PC-9 (cell line): ENCODE measurements at regions not wholly inside any gene's neighbourhood (a gene's known extent, or its start where the extent isn't known, plus 50 kb on each side); places are given as distances from the start of the nearest gene placed in this dataset. TPM values are rescaled to one million over a fixed set of nuclear protein-coding genes. Genes with fewer than 3 reads are reported as not detected.
"Not testable (repeated sequence)": the region's sequence is repeated elsewhere in the genome, so short reads cannot be mapped to it uniquely, and the experiment has no call there.

ENCODE experiments used
- BruUV-seq: library from RNA; stranded (reverse); fragments of 400-500 nt; replicated peaks from 2 replicates; lab custom pipeline; 2021; lab: Mats Ljungman, UMichigan
- CTCF ChIA-PET: fragments of 300-600 bp; sonication (Branson Sonifier 250); formaldehyde crosslinking; loops from one replicate; lab custom pipeline; 2022; ENCODE audit warnings: antibody characterized with exemption; lab: Charles Lee
- POLR2A ChIA-PET: fragments of 300-600 bp; sonication (Branson Sonifier 250); formaldehyde crosslinking; loops from one replicate; lab custom pipeline; 2022; ENCODE audit warnings: antibody characterized with exemption; ENCODE audit not compliant: unreplicated experiment; lab: Charles Lee
- DNase-seq, 2 experiments: peaks; one replicate each; pipeline versions ENCODE4 v3.0.0 to v3.0.0-alpha.2; 2015 to 2022; ENCODE audit warnings: mixed read lengths in 1 of 2
- H2AFZ ChIP-seq: fragments of 200-600 bp; sonication (generic); 2 replicates; pipeline ENCODE4 v1.8.1; 2017; ENCODE audit warnings: antibody characterized with exemption
- H3F3A ChIP-seq: fragments of 200-600 bp; sonication (generic); 2 replicates; pipeline ENCODE4 v1.8.1; 2017; ENCODE audit warnings: antibody characterized with exemption, mild to moderate bottlenecking, low read depth; ENCODE audit not compliant: insufficient read depth
- H3K27ac ChIP-seq: fragments of 200-600 bp; sonication (generic); 2 replicates; pipeline ENCODE4 v1.6.1; 2016; ENCODE audit warnings: mixed run types
- H3K27me3 ChIP-seq: fragments of 200-600 bp; sonication (generic); 2 replicates; pipeline ENCODE4 v1.6.1; 2016; ENCODE audit warnings: low read depth, mixed run types; ENCODE audit not compliant: insufficient read depth
- H3K36me3 ChIP-seq: fragments of 200-600 bp; sonication (generic); 2 replicates; pipeline ENCODE4 v1.6.1; 2016; ENCODE audit warnings: low read depth, mixed run types
- H3K4me1 ChIP-seq: fragments of 200-600 bp; sonication (generic); replicated peaks from 2 replicates; pipeline ENCODE4 v1.6.1; 2016; ENCODE audit warnings: mixed run types; ENCODE audit not compliant: insufficient read depth
- H3K4me2 ChIP-seq: fragments of 200-600 bp; sonication (generic); 2 replicates; pipeline ENCODE4 v1.6.1; 2017; ENCODE audit warnings: mixed run types
- H3K4me3 ChIP-seq: fragments of 200-600 bp; sonication (generic); 2 replicates; pipeline ENCODE4 v1.6.1; 2016; ENCODE audit warnings: mixed run types
- H3K79me2 ChIP-seq: fragments of 200-600 bp; sonication (generic); 2 replicates; pipeline ENCODE4 v1.6.1; 2017; ENCODE audit warnings: low read depth, mixed run types
- H3K9me2 ChIP-seq: fragments of 200-600 bp; sonication (generic); 2 replicates; pipeline ENCODE4 v1.8.1; 2017; ENCODE audit warnings: mild to moderate bottlenecking; ENCODE audit not compliant: insufficient read depth
- H3K9me3 ChIP-seq: fragments of 200-600 bp; sonication (generic); 2 replicates; pipeline ENCODE4 v1.8.1; 2016; ENCODE audit warnings: low read depth; ENCODE audit not compliant: insufficient read depth
- H4K20me1 ChIP-seq: fragments of 200-600 bp; sonication (generic); 2 replicates; pipeline ENCODE4 v1.8.1; 2017; ENCODE audit not compliant: insufficient read depth
- EZH2 ChIP-seq: fragments of 200-600 bp; sonication (generic); IDR thresholded peaks from 2 replicates; pipeline ENCODE4 v1.8.0; 2017; ENCODE audit warnings: antibody characterized with exemption, low read depth
- intact Hi-C: fragments of 100-400 bp; cut with micrococcal nuclease; formaldehyde crosslinking; loops from one replicate; pipeline ENCODE4 v1.10.0; 2022; ENCODE audit not compliant: unreplicated experiment
- microRNA-seq: library from miRNA; unstranded; fragments of <30 nt; microRNA quantifications from one replicate; pipeline ENCODE4 v1.2.0, GENCODE V29; 2021; ENCODE audit warnings: borderline number of aligned reads, borderline replicate concordance
- TF ChIP-seq, protein P1 (sequence below): fragments of 200-600 bp; sonication (generic); conservative IDR thresholded peaks from 2 replicates; pipeline ENCODE4 v1.6.1; 2017; ENCODE audit warnings: mixed run types, antibody characterized with exemption, mild to moderate bottlenecking, moderate library complexity

GRCh38 chr10:45249978-45250693 is 65.3 kb downstream of the OR13A1 start:
- ChIA-PET CTCF (interaction anchor here (0.6 to 1.0 kb wide), 7 partner anchors 188 to 913 kb away, joined by 3 to 16 read pairs (median 5); partner anchors contain the start of gene ZFAND4), POLR2A (interaction anchor here (0.7 kb wide), 1 partner anchor 1147 kb away, joined by 8 read pairs; no protein-coding TSS in a partner anchor)
- H3K4me2 ChIP-seq = peak overlapping the region; percentile 76
- H3K79me2 ChIP-seq = no peaks in the 10 kb centered on the region
- H3K36me3 ChIP-seq = no peaks in the 10 kb centered on the region
- H3K27ac ChIP-seq = no peak overlapping the region
- H3K4me1 ChIP-seq = no peaks in the 10 kb centered on the region
- intact Hi-C loops = loop anchor here (2.0 to 10.0 kb wide), 4 partner anchors 125 to 777 kb away; partner anchors contain the start of genes ALOX5 and ZFAND4
- no peaks in the 10 kb centered on the region for H3K9me3 ChIP-seq
- H3K9me2 ChIP-seq = no peaks in the 10 kb centered on the region
- no peaks in the 10 kb centered on the region for H4K20me1 ChIP-seq
- no TSS peak for BruUV-seq
- peak overlapping the region; percentile 71; the same call in 1 of the 2 replicates for H2AFZ ChIP-seq
- peak; percentile 46 to 77 for DNase-seq
- no peaks in the 10 kb centered on the region for H3K27me3 ChIP-seq
- TF ChIP-seq, protein P1, sequence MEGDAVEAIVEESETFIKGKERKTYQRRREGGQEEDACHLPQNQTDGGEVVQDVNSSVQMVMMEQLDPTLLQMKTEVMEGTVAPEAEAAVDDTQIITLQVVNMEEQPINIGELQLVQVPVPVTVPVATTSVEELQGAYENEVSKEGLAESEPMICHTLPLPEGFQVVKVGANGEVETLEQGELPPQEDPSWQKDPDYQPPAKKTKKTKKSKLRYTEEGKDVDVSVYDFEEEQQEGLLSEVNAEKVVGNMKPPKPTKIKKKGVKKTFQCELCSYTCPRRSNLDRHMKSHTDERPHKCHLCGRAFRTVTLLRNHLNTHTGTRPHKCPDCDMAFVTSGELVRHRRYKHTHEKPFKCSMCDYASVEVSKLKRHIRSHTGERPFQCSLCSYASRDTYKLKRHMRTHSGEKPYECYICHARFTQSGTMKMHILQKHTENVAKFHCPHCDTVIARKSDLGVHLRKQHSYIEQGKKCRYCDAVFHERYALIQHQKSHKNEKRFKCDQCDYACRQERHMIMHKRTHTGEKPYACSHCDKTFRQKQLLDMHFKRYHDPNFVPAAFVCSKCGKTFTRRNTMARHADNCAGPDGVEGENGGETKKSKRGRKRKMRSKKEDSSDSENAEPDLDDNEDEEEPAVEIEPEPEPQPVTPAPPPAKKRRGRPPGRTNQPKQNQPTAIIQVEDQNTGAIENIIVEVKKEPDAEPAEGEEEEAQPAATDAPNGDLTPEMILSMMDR = peak; percentile 94
- no peak for TF ChIP-seq EZH2
- H3K4me3 ChIP-seq = peak overlapping the region; percentile 48; the same call in 1 of the 2 replicates
- no peaks in the 10 kb centered on the region for H3F3A ChIP-seq

GRCh38 chr10:45250694-45251075 is 64.7 kb downstream of the OR13A1 start:
- not testable (repeated sequence) for H3K4me1 ChIP-seq, H3K9me3 ChIP-seq, H3K27me3 ChIP-seq, H3K4me2 ChIP-seq, H3K9me2 ChIP-seq, BruUV-seq, H2AFZ ChIP-seq, DNase-seq, H3K4me3 ChIP-seq, H4K20me1 ChIP-seq, H3K27ac ChIP-seq, H3K79me2 ChIP-seq, H3F3A ChIP-seq, H3K36me3 ChIP-seq
- intact Hi-C loops = loop anchor here (2.0 to 10.0 kb wide), 4 partner anchors 124 to 777 kb away; partner anchors contain the start of genes ALOX5 and ZFAND4
- CTCF ChIA-PET = interaction anchor here (0.6 to 1.0 kb wide), 3 partner anchors 214 to 422 kb away, joined by 3 to 5 read pairs (median 4); partner anchors contain the start of gene ZFAND4
- POLR2A ChIA-PET = interaction anchor here (0.7 kb wide), 1 partner anchor 1146 kb away, joined by 8 read pairs; no protein-coding TSS in a partner anchor

Small RNAs in the stretch of these regions (microRNA-seq; reads per million reads assigned to microRNA genes)
- not detected for gene MIR3156-1
